Brain microvascular endothelial cell (primary cell): ENCODE measurements at regions not wholly inside any gene's neighbourhood (a gene's known extent, or its start where the extent isn't known, plus 50 kb on each side); places are given as distances from the start of the nearest gene placed in this dataset.

Experiments used
- DNase-seq: peaks from one replicate; pipeline ENCODE4 v3.0.0-alpha.2; 2020
- H3K27ac ChIP-seq: fragments of 250-450 bp; sonication (Bioruptor Pico); 2 replicates; pipeline ENCODE4 v1.5.1; 2020; ENCODE audit warnings: mild to moderate bottlenecking, moderate library complexity
- H3K27me3 ChIP-seq: fragments of 250-450 bp; sonication (Bioruptor Pico); replicated peaks from 2 replicates; pipeline ENCODE4 v1.5.1; 2020; ENCODE audit warnings: mild to moderate bottlenecking
- H3K36me3 ChIP-seq: fragments of 250-450 bp; sonication (Bioruptor Pico); replicated peaks from 2 replicates; pipeline ENCODE4 v1.5.1; 2020; ENCODE audit warnings: mild to moderate bottlenecking
- H3K4me3 ChIP-seq: 2 replicates; pipeline ENCODE4 v1.5.1; 2011; ENCODE audit warnings: low read depth, mild to moderate bottlenecking, control low read depth, low read length, moderate library complexity
- in situ Hi-C: cut with HindIII; loops from 2 replicates; pipeline ENCODE4 v1.10.0; 2017; ENCODE audit warnings: low sequenced_read_pairs, low pct_ligation_motif_present
- TF ChIP-seq, protein P1 (sequence below): IDR thresholded peaks from 2 replicates; pipeline ENCODE4 v1.5.1; 2011; ENCODE audit warnings: low read depth, mild to moderate bottlenecking, moderate library complexity, low read length, control low read depth, inconsistent platforms; ENCODE audit errors: missing control alignments

DNA sequence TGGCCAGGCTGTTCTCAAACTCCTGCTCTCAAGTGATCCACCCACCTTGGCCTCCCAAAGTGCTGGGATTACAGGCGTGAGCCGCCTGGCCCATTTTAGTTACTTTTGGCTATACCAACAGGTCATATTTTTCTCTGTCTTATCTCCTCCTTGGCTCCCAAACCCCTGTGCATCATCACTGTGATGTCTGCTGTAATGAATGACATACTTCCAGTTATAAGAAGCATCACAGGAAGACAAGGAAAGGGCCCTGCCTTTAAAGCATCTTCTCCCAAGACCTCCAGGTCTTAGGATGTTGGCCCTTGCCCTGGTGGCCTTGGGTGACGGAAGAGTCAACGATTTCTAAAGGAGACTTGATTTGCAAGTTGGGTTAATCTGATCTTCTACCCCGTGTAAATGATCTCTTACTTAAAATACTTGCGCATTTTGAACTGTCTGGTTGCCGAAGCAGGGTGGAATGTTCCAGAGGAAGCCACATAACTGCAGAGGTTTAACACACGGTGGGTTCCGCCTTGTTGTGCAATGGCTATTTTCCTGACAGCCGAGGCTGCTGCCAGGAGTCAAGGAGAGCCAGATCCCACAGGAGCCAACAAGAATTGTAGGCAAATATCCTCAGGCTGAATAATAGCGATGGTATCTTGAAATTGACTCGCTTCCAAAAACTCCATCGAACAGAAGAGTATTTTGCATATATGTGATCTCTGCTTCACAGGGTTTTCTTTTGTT, 55.7 kb upstream of the PLXNC1 start:
- H3K4me3 ChIP-seq = no peak overlapping the region
- in situ Hi-C loops = loop anchor here (25.0 kb wide), 1 partner anchor 530 kb away; the partner anchor contains the start of gene SOCS2
- TF ChIP-seq, protein P1, sequence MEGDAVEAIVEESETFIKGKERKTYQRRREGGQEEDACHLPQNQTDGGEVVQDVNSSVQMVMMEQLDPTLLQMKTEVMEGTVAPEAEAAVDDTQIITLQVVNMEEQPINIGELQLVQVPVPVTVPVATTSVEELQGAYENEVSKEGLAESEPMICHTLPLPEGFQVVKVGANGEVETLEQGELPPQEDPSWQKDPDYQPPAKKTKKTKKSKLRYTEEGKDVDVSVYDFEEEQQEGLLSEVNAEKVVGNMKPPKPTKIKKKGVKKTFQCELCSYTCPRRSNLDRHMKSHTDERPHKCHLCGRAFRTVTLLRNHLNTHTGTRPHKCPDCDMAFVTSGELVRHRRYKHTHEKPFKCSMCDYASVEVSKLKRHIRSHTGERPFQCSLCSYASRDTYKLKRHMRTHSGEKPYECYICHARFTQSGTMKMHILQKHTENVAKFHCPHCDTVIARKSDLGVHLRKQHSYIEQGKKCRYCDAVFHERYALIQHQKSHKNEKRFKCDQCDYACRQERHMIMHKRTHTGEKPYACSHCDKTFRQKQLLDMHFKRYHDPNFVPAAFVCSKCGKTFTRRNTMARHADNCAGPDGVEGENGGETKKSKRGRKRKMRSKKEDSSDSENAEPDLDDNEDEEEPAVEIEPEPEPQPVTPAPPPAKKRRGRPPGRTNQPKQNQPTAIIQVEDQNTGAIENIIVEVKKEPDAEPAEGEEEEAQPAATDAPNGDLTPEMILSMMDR = no peak
- DNase-seq = peak; percentile 36
- H3K27me3 ChIP-seq = no peaks in the 10 kb centered on the region
- no peak overlapping the region for H3K27ac ChIP-seq
- H3K36me3 ChIP-seq = no peaks in the 10 kb centered on the region

DNA sequence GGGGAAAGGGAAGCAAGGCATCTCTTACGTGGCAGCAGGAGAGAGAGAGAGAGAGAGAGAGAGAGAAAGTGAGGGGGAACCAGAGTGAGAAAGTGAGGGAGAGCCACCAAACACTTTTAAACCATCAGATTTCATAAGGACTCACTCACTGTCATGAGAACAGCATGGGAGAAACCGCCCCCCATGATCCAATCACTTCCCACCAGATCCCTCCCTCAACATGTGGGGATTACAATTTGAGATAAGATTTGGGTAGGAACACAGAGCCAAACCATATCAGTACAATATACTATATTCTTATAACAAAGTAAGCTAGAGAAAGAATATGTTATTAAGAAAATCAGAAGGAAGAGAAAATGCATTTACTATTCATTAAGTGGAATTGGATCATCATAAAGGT, 53.7 kb upstream of the PLXNC1 start:
- H3K4me3 ChIP-seq = no peak overlapping the region
- H3K27ac ChIP-seq = no peak overlapping the region
- DNase-seq = no peak
- TF ChIP-seq, protein P1 = no peak
- H3K36me3 ChIP-seq = no peaks in the 10 kb centered on the region
- no peaks in the 10 kb centered on the region for H3K27me3 ChIP-seq
- in situ Hi-C loops = loop anchor here (25.0 kb wide), 1 partner anchor 532 kb away; the partner anchor contains the start of gene SOCS2

DNA sequence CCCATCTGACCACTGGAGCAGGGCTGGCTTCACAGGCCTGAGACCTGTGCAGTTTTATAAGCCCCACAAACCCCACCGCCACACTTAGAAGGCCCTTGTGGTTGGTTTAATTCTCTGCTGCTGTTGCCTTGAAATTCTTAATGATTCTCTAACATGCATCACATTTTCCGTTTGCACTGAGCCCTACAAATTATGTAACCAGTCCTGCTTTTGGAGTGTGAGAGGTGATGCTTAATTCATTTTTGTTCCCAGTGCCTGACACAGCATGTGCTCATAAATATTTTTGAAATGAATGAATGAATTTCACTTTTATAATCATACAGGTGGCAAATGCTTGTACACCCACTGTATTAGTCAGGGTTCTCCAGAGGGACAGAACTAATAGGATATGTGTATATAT, 52.8 kb upstream of the PLXNC1 start:
- TF ChIP-seq, protein P1 = no peak
- no peak for DNase-seq
- no peak overlapping the region for H3K4me3 ChIP-seq
- in situ Hi-C loops = loop anchor here (25.0 kb wide), 1 partner anchor 533 kb away; the partner anchor contains the start of gene SOCS2
- H3K27me3 ChIP-seq = no peaks in the 10 kb centered on the region
- no peak overlapping the region for H3K27ac ChIP-seq
- H3K36me3 ChIP-seq = no peaks in the 10 kb centered on the region

DNA sequence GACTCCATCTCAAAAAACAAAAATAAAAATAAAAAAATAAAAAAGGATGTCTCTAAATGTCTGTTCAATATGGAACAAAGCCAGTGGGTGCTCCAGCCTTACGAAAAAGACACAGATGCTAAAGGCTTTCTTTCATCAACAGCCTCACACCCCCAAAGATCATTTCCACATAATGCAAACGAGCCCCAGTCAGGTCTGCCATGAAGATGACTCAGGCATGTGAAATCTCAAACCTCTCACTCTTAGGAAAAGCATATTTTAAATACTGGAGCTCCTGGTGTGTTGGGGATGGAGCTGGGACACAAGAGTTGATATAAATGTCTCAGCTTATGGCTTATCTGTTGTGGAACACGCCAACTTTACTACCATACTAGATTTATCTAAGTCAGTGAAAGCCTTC, 49.9 kb upstream of the PLXNC1 start:
- peak; percentile 65 for DNase-seq
- Histone ChIP-seq H3K27ac (peak overlapping the region; percentile 38), H3K4me3 (no peak overlapping the region), H3K27me3 (no peaks in the 10 kb centered on the region), H3K36me3 (no peaks in the 10 kb centered on the region)
- in situ Hi-C loops = loop anchor here (25.0 kb wide), 1 partner anchor 536 kb away; the partner anchor contains the start of gene SOCS2
- TF ChIP-seq, protein P1 = no peak
